Breast epithelium (tissue), 4 donors: ENCODE measurements at regions not wholly inside any gene's neighbourhood (a gene's known extent, or its start where the extent isn't known, plus 50 kb on each side); places are given as distances from the start of the nearest gene placed in this dataset.

Experiments
- DNase-seq, 2 donors: peaks; one replicate each; pipeline ENCODE4 v3.0.0-alpha.2; 2019; ENCODE audit warnings: low spot score in 2 of 2
- H3K27ac ChIP-seq, 2 donors: fragments of 200-600 bp; sonication (generic) in 1 of 2; one replicate each; pipeline ENCODE4 v1.5.1; 2016 to 2019; ENCODE audit warnings: mild to moderate bottlenecking in 1 of 2
- H3K27me3 ChIP-seq, 2 donors: fragments of 200-600 bp; sonication (generic) in 1 of 2; one replicate each; pipeline versions ENCODE4 v1.5.1 to v1.6.0; 2017 to 2019; ENCODE audit warnings: control low read depth in 1 of 2, mild to moderate bottlenecking in 1 of 2
- H3K36me3 ChIP-seq: fragments of 200-600 bp; one replicate; pipeline ENCODE4 v1.5.1; 2019
- H3K4me1 ChIP-seq, 2 donors: fragments of 200-600 bp; sonication (generic); one replicate each; pipeline ENCODE4 v1.5.1; 2016 to 2019; ENCODE audit warnings: control low read depth in 1 of 2
- H3K4me3 ChIP-seq, 3 donors: fragments of 200-600 bp; sonication (generic); 1 replicate in 2 of 3; 2 replicates in 1 of 3; pipeline ENCODE4 v1.5.1; 2016 to 2019; ENCODE audit warnings: mild to moderate bottlenecking in 3 of 3, moderate library complexity in 2 of 3
- H3K9me3 ChIP-seq, 2 donors: fragments of 200-600 bp; sonication (generic) in 1 of 2; one replicate each; pipeline ENCODE4 v1.5.1; 2016 to 2019; ENCODE audit warnings: control low read depth in 1 of 2
- POLR2A ChIP-seq: fragments of 450-650 bp; IDR thresholded peaks from one replicate; pipeline ENCODE4 v1.6.1; 2016; ENCODE audit warnings: antibody characterized with exemption, mild to moderate bottlenecking, moderate library complexity
- POLR2AphosphoS5 ChIP-seq, 3 donors: sonication (generic); formaldehyde crosslinking; IDR thresholded peaks; one replicate each; pipeline ENCODE4 v1.6.1; 2017; ENCODE audit warnings: antibody characterized with exemption in 3 of 3
- intact Hi-C: fragments of 100-400 bp; cut with DNase I; formaldehyde crosslinking; loops from one replicate; pipeline ENCODE4 v1.15.1; 2023; ENCODE audit warnings: low total_unique reads
- TF ChIP-seq, protein P1 (sequence below), 3 donors: fragments of 450-650 bp; IDR thresholded peaks; one replicate each; pipeline ENCODE4 v1.5.1; 2016 to 2017; ENCODE audit warnings: antibody characterized with exemption in 3 of 3, mild to moderate bottlenecking in 3 of 3, moderate library complexity in 3 of 3

DNA sequence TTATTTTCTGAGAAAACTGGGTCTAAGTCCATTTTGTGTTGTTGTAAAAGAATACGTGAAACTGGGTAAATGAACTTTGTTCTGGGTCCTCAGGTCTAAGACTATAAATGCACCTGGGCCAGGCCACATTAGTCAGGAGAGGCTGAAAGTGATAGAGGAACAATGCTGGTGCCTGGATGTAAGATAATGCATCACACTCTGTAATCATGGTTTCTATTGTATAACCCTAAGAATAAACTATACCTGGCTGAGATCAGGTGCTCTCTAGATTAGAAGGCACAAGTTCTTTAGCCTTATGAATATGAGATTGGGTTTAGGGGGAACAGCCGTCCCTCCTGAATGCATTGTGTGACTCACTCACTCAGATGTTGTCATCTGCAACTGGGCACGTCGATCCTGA is 675.5 kb downstream of the HTR1A start:
- Histone ChIP-seq H3K36me3 (no peaks in the 10 kb centered on the region), H3K4me3 (no peak overlapping the region), H3K27ac (no peak overlapping the region), H3K4me1 (no peaks in the 10 kb centered on the region), H3K27me3 (no peaks in the 10 kb centered on the region), H3K9me3 (no peaks in the 10 kb centered on the region)
- no peak for DNase-seq
- intact Hi-C loops, result no loop called here
- TF ChIP-seq, protein P1, sequence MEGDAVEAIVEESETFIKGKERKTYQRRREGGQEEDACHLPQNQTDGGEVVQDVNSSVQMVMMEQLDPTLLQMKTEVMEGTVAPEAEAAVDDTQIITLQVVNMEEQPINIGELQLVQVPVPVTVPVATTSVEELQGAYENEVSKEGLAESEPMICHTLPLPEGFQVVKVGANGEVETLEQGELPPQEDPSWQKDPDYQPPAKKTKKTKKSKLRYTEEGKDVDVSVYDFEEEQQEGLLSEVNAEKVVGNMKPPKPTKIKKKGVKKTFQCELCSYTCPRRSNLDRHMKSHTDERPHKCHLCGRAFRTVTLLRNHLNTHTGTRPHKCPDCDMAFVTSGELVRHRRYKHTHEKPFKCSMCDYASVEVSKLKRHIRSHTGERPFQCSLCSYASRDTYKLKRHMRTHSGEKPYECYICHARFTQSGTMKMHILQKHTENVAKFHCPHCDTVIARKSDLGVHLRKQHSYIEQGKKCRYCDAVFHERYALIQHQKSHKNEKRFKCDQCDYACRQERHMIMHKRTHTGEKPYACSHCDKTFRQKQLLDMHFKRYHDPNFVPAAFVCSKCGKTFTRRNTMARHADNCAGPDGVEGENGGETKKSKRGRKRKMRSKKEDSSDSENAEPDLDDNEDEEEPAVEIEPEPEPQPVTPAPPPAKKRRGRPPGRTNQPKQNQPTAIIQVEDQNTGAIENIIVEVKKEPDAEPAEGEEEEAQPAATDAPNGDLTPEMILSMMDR (IDR thresholded peaks at IDR 0.05), result no peak
- no peak for TF ChIP-seq POLR2A
- no peak for TF ChIP-seq POLR2AphosphoS5 (IDR thresholded peaks at IDR 0.05)

DNA sequence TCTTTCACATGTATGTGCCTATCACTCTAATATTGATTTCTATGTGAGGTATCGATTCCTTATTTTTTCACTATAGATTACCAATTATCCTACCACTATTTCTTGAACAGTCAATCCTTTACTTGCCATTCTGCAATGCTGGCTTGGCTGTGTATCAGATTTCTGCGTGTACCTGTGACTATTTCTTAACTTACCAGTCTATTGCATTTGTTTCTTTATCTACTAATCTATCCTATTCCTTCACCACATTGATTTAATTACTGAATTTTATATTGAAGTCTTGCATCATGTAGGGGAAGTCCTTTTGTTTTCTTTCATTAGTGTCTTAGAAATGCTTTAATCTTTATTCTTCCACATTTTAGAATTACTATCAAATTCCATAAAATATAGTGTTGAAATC is 684.8 kb downstream of the LRRC70 start:
- Histone ChIP-seq H3K9me3 (no peaks in the 10 kb centered on the region), H3K4me1 (no peaks in the 10 kb centered on the region), H3K36me3 (no peaks in the 10 kb centered on the region), H3K27me3 (no peaks in the 10 kb centered on the region), H3K4me3 (no peak overlapping the region), H3K27ac (no peak overlapping the region)
- DNase-seq, result no peak
- intact Hi-C loops, result no loop called here
- TF ChIP-seq POLR2AphosphoS5 (IDR thresholded peaks at IDR 0.05), result no peak
- TF ChIP-seq, protein P1 (IDR thresholded peaks at IDR 0.05), result no peak
- no peak for TF ChIP-seq POLR2A

DNA sequence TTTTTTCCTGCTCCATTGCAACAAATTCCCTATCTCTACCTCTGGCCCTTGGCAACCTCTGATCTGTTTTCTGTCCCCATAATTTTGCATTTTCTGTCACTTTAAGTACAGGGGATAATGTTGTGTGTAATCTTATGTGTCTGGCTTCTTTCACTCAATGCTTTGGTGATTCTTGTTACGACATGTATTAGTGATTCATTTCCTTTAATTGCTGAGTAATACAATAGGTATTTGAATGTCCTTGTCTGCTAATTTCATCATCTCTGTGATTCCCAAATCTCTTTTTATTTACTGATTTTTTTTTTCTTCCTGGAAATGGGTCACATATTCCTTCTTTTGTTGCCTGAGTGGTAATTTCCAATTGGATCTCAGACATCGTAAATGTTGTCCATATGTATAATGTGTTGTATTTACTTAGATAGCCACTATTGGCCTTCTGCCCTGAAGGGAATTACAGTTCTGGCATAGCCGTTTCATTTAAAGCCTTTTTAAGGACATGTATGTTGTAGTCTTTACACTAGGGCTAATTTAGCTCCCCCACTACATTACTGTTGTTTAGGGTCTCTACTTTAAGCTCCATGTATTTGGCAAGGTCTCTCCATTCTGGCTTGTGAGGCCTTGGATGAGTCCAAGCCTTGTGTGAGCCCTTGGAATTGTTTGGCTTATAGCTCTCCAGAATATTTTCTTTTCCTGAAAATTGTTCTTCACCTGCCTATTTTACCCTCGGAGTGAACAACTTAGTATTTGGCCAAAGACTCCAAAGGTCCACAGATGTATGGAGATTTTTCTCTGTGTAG is 683.8 kb downstream of the LRRC70 start:
- DNase-seq, result no peak
- Histone ChIP-seq H3K4me1 (no peaks in the 10 kb centered on the region), H3K27ac (peak overlapping the region; percentile 30 to 83), H3K9me3 (no peaks in the 10 kb centered on the region), H3K4me3 (no peak overlapping the region), H3K36me3 (no peaks in the 10 kb centered on the region), H3K27me3 (no peaks in the 10 kb centered on the region)
- no peak for TF ChIP-seq POLR2AphosphoS5 (IDR thresholded peaks at IDR 0.05)
- TF ChIP-seq POLR2A, result no peak
- TF ChIP-seq, protein P1 (IDR thresholded peaks at IDR 0.05), result no peak
- intact Hi-C loops, result no loop called here

DNA sequence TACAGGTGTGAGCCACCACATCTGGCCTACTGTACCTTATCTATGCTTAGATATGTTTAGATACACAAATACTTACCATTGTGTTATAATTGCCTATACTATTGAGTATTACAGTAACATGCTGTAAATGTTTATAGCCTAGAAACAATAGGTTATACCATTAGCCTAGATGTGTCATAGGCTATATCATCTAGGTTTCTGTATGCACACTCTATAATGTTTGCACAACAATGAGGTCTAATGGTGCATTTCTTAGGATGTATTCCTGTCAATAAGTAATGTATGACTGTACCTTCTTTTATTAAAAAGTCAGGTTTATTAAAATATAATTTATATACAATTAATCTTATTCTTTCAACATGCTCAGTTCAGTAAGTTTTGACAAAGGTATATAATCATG is 683.1 kb downstream of the LRRC70 start:
- no peak for TF ChIP-seq POLR2AphosphoS5 (IDR thresholded peaks at IDR 0.05)
- intact Hi-C loops, result no loop called here
- H3K4me3 ChIP-seq, result no peak overlapping the region
- no peaks in the 10 kb centered on the region for H3K36me3 ChIP-seq
- H3K27me3 ChIP-seq, result no peaks in the 10 kb centered on the region
- DNase-seq, result no peak
- no peaks in the 10 kb centered on the region for H3K9me3 ChIP-seq
- H3K4me1 ChIP-seq, result no peaks in the 10 kb centered on the region
- H3K27ac ChIP-seq, result no peak overlapping the region

DNA sequence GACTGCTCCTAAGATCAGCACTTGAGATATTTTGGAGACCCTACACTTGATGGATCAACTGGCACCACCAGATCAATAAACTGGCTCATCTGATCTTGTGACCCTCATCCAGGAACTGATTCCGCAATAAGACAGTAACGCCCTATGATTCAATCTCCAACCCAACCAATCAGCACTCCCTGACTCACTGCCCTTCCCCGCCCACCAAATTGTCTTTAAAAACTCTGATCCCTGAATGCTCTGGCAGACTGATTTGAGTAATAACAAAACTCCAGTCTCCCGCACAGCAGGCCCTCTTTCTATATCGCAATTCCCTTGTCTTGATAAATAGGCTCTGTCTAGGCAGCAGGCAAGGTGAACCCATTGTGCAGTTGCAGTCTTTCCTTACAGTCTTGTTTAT is 677.0 kb downstream of the LRRC70 start:
- TF ChIP-seq POLR2A, result no peak
- no peak for TF ChIP-seq POLR2AphosphoS5 (IDR thresholded peaks at IDR 0.05)
- TF ChIP-seq, protein P1 (IDR thresholded peaks at IDR 0.05), result no peak
- Histone ChIP-seq H3K27me3 (no peaks in the 10 kb centered on the region), H3K36me3 (no peaks in the 10 kb centered on the region), H3K27ac (no peak overlapping the region), H3K4me1 (no peaks in the 10 kb centered on the region), H3K4me3 (no peak overlapping the region), H3K9me3 (no peaks in the 10 kb centered on the region)
- no peak for DNase-seq
- intact Hi-C loops, result no loop called here
